Stimulated activated CD8-positive, alpha-beta memory T cell treated with anti-CD3 and anti-CD28 coated beads, Interleukin-7, amount 100 ng/mL, for 4 hours (primary cell): ENCODE measurements at regions not wholly inside any gene's neighbourhood (a gene's known extent, or its start where the extent isn't known, plus 50 kb on each side); places are given as distances from the start of the nearest gene placed in this dataset.

Source experiments
- DNase-seq, 2 donors: peaks; one replicate each; pipeline ENCODE4 v3.0.0-alpha.2; 2020; ENCODE audit warnings: low read depth in 2 of 2

- DNase-seq: peak in 1 of 2 donors; percentile 3
These were observed 106.5 kb upstream of the SLC4A7 start for GRCh38 chr3:27590437-27591298.

- no peak for DNase-seq
These were observed 105.6 kb upstream of the SLC4A7 start for GRCh38 chr3:27589795-27590194.

GRCh38 chr3:27585429-27585828, 101.2 kb upstream of the SLC4A7 start:
- DNase-seq: no peak

GRCh38 chr3:27584874-27585273, 100.7 kb upstream of the SLC4A7 start:
- DNase-seq: no peak

GRCh38 chr3:27581852-27582251, 97.7 kb upstream of the SLC4A7 start:
- DNase-seq: no peak

GRCh38 chr3:27578032-27578431, 93.8 kb upstream of the SLC4A7 start:
- DNase-seq: no peak

- no peak for DNase-seq
These were observed 93.3 kb upstream of the SLC4A7 start for GRCh38 chr3:27577504-27577903.

GRCh38 chr3:27576171-27576570, 92.0 kb upstream of the SLC4A7 start:
- DNase-seq: no peak

- DNase-seq: no peak
These were observed 91.3 kb upstream of the SLC4A7 start for GRCh38 chr3:27575499-27575898.

GRCh38 chr3:27574438-27574795, 90.2 kb upstream of the SLC4A7 start:
- DNase-seq: no peak

- no peak for DNase-seq
These were observed 89.7 kb upstream of the SLC4A7 start for GRCh38 chr3:27573780-27574437.

- no peak for DNase-seq
These were observed 89.0 kb upstream of the SLC4A7 start for GRCh38 chr3:27573138-27573537.

GRCh38 chr3:27571345-27571744, 87.2 kb upstream of the SLC4A7 start:
- DNase-seq: no peak

GRCh38 chr3:27570421-27571106, 86.4 kb upstream of the SLC4A7 start:
- no peak for DNase-seq

GRCh38 chr3:27568393-27568792, 84.2 kb upstream of the SLC4A7 start:
- DNase-seq: no peak

GRCh38 chr3:27567251-27567650, 83.1 kb upstream of the SLC4A7 start:
- DNase-seq: no peak

- DNase-seq: no peak
These were observed 81.1 kb upstream of the SLC4A7 start for GRCh38 chr3:27565201-27565852.

- no peak for DNase-seq
These were observed 77.4 kb upstream of the SLC4A7 start for GRCh38 chr3:27561576-27561975.

GRCh38 chr3:27560484-27561056, 76.4 kb upstream of the SLC4A7 start:
- DNase-seq: no peak

- no peak for DNase-seq
These were observed 75.7 kb upstream of the SLC4A7 start for GRCh38 chr3:27559835-27560234.

GRCh38 chr3:27559381-27559780, 75.2 kb upstream of the SLC4A7 start:
- DNase-seq: no peak

GRCh38 chr3:27557411-27557810, 73.2 kb upstream of the SLC4A7 start:
- no peak for DNase-seq
